ENCODE measurements at regions not wholly inside any gene's neighbourhood (a gene's known extent, or its start where the extent isn't known, plus 50 kb on each side); places are given as distances from the start of the nearest gene placed in this dataset.

DNA sequence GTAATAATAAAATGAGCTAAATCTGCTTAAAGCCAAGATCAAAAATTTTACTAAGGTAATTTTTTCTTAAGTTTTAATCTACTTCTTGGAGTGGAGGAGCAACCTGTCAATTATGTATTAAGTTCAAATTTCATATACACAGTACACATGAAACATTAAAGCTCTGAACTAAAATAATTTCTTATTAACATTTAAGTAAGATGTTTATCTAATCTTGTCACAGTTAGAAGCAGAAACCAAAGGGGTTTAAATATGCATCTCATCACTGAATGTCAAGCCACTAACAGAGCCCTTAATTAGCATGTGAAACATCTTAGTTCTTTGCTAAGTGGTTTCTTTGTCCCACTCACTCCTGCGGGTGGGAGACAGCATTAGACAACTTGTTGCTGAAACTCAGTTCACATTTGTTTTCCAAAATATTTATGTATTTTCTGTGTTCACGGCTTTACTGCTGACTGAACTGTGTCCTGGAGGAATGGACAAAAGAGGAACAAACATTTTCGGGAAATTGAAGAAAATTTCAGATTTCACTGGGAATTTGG, 130.9 kb upstream of the MBL2 start:
- Histone ChIP-seq H3K27me3 (no peaks in the 10 kb centered on the region), H3K4me1 (no peaks in the 10 kb centered on the region), H3K27ac (no peak overlapping the region), H3K36me3 (no peaks in the 10 kb centered on the region), H3K4me3 (no peak overlapping the region), H3K9me3 (no peaks in the 10 kb centered on the region)
- TF ChIP-seq POLR2A (IDR thresholded peaks at IDR 0.05) (no peak), POLR2AphosphoS5 (IDR thresholded peaks at IDR 0.05; ENCODE audit: insufficient read depth in 1 of 2, low read depth in 1 of 2) (no peak), CTCF (IDR thresholded peaks at IDR 0.05) (no peak)
- no peak for DNase-seq (ENCODE audit: extremely low spot score in 2 of 2)
- intact Hi-C loops (cut with DNase I) = no loop called here

- TF ChIP-seq POLR2AphosphoS5 (IDR thresholded peaks at IDR 0.05; ENCODE audit: insufficient read depth in 1 of 2, low read depth in 1 of 2) (no peak), POLR2A (IDR thresholded peaks at IDR 0.05) (no peak), CTCF (IDR thresholded peaks at IDR 0.05) (no peak)
- intact Hi-C loops (cut with DNase I) = no loop called here
These were observed 128.0 kb upstream of the MBL2 start for GRCh38 chr10:52900593-52900992.

DNA sequence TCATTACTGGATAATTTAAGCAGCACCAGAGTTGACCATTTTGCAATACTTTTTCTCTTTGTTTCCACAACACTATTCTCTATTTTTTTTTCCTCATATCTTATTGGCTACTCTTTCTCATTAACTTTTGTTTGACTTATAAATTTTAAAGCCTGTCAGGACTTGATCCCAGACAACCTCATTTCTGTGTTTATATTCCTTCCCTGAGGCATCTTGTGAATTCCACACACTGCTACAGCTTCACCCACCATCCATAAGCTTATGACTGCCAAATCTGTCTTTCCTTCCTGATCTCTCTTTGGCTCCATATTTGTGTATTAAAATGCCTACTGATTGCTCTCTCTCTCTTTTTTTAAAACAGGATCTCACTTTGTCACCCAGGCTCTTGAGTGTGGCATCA, 124.6 kb upstream of the MBL2 start:
- no peak for TF ChIP-seq POLR2A (IDR thresholded peaks at IDR 0.05)
- no peak for TF ChIP-seq CTCF (IDR thresholded peaks at IDR 0.05)
- TF ChIP-seq POLR2AphosphoS5 (IDR thresholded peaks at IDR 0.05; ENCODE audit: insufficient read depth in 1 of 2, low read depth in 1 of 2) = no peak
- no peaks in the 10 kb centered on the region for H3K9me3 ChIP-seq
- H3K36me3 ChIP-seq = no peaks in the 10 kb centered on the region
- intact Hi-C loops (cut with DNase I) = no loop called here
- H3K4me3 ChIP-seq = no peak overlapping the region
- no peak for DNase-seq (ENCODE audit: extremely low spot score in 2 of 2)
- no peaks in the 10 kb centered on the region for H3K4me1 ChIP-seq
- H3K27ac ChIP-seq = no peak overlapping the region
- H3K27me3 ChIP-seq = no peaks in the 10 kb centered on the region

More at GRCh38 chr10:52900593-52900992, 128.0 kb upstream of the MBL2 start:
- Histone ChIP-seq H3K4me3 (no peak overlapping the region), H3K36me3 (no peaks in the 10 kb centered on the region), H3K4me1 (no peaks in the 10 kb centered on the region), H3K27me3 (no peaks in the 10 kb centered on the region), H3K9me3 (no peaks in the 10 kb centered on the region), H3K27ac (no peak overlapping the region)
- no peak for DNase-seq (ENCODE audit: extremely low spot score in 2 of 2)

DNA sequence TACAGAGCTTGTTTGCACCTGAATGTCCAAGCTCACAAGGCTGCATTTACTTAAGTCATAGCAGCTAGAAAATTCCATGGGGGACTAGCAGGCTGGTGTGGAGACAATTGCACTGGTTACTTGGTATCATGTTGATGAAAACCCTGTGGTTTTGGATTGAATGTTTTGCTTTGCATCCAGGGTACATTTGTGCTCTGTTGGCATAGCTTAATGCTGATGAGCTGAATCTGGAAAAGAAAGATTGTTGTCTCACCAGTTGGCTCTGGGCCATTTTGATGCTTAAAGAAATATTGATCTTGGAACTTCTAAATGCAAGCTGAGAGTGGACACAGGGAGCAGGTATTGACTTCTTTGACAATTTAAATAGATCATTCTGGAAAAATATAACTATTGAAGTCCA, 122.5 kb upstream of the MBL2 start:
- H3K4me3 ChIP-seq = no peak overlapping the region
- H3K36me3 ChIP-seq = no peaks in the 10 kb centered on the region
- no peaks in the 10 kb centered on the region for H3K4me1 ChIP-seq
- intact Hi-C loops (cut with DNase I) = no loop called here
- H3K27ac ChIP-seq = no peak overlapping the region
- H3K27me3 ChIP-seq = no peaks in the 10 kb centered on the region
- no peaks in the 10 kb centered on the region for H3K9me3 ChIP-seq
- DNase-seq (ENCODE audit: extremely low spot score in 2 of 2) = no peak
- TF ChIP-seq CTCF (IDR thresholded peaks at IDR 0.05) (no peak), POLR2AphosphoS5 (IDR thresholded peaks at IDR 0.05; ENCODE audit: insufficient read depth in 1 of 2, low read depth in 1 of 2) (no peak), POLR2A (IDR thresholded peaks at IDR 0.05) (no peak)

GRCh38 chr10:52890281-52890680, 117.7 kb upstream of the MBL2 start:
- H3K36me3 ChIP-seq = no peaks in the 10 kb centered on the region
- TF ChIP-seq POLR2A (IDR thresholded peaks at IDR 0.05) (no peak), CTCF (IDR thresholded peaks at IDR 0.05) (no peak), POLR2AphosphoS5 (IDR thresholded peaks at IDR 0.05; ENCODE audit: insufficient read depth in 1 of 2, low read depth in 1 of 2) (no peak)
- intact Hi-C loops (cut with DNase I) = no loop called here
- H3K27ac ChIP-seq = no peak overlapping the region
- no peak overlapping the region for H3K4me3 ChIP-seq
- no peak for DNase-seq (ENCODE audit: extremely low spot score in 2 of 2)
- no peaks in the 10 kb centered on the region for H3K27me3 ChIP-seq
- no peaks in the 10 kb centered on the region for H3K4me1 ChIP-seq
- no peaks in the 10 kb centered on the region for H3K9me3 ChIP-seq
